ENCODE measurements at regions not wholly inside any gene's neighbourhood (a gene's known extent, or its start where the extent isn't known, plus 50 kb on each side); places are given as distances from the start of the nearest gene placed in this dataset.
A peak's percentile ranks its signal among the peaks of the same experiment; 100 is the strongest.

DNA sequence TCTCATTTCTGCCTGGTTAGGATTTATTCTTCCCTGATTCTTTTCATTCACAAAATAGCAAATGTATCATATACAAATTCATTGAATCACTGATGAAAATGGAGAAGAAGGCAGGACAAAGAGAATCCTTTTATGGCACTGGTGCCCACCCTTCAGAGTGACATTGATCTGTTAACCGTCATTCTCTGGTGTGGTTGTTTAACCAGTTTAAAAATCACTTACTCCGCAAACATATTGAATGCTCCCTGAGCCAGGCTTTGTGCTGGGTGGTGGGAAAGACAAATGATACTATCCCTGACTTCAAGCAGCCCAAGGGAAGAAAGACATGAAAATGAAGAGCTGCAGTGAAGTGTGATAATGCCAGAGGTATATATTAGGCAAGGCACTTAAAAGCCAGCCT lies 187.5 kb upstream of the SLC38A2 start:
- TF ChIP-seq, protein P1, sequence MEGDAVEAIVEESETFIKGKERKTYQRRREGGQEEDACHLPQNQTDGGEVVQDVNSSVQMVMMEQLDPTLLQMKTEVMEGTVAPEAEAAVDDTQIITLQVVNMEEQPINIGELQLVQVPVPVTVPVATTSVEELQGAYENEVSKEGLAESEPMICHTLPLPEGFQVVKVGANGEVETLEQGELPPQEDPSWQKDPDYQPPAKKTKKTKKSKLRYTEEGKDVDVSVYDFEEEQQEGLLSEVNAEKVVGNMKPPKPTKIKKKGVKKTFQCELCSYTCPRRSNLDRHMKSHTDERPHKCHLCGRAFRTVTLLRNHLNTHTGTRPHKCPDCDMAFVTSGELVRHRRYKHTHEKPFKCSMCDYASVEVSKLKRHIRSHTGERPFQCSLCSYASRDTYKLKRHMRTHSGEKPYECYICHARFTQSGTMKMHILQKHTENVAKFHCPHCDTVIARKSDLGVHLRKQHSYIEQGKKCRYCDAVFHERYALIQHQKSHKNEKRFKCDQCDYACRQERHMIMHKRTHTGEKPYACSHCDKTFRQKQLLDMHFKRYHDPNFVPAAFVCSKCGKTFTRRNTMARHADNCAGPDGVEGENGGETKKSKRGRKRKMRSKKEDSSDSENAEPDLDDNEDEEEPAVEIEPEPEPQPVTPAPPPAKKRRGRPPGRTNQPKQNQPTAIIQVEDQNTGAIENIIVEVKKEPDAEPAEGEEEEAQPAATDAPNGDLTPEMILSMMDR (conservative IDR thresholded peaks at IDR 0.05; ENCODE audit: low read depth, low read length): no peak
- H3K4me3 ChIP-seq (ENCODE audit: low read length): no peak overlapping the region
- DNase-seq (ENCODE audit: low read depth): no peak

DNA sequence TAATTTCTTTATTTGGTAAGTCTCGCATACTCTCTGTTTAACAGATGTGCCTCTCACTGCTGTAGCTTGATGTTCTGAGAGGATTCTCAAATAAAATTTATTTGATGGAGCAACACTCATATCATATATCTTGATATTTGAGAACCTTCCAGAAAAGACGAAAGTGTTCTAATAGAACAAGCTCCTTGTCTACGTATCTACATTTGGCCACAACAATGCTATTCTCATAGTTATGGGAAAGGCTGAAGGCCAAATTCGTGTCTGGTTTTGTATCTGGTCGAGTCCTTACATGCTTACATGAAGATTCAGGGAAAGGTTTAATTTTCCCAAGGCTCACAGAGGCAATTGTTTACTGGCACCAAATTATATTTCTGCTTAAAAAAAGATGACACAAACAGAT lies 186.7 kb upstream of the SLC38A2 start:
- H3K4me3 ChIP-seq (ENCODE audit: low read length): no peak overlapping the region
- TF ChIP-seq, protein P1 (conservative IDR thresholded peaks at IDR 0.05; ENCODE audit: low read depth, low read length): no peak
- no peak for DNase-seq (ENCODE audit: low read depth)

DNA sequence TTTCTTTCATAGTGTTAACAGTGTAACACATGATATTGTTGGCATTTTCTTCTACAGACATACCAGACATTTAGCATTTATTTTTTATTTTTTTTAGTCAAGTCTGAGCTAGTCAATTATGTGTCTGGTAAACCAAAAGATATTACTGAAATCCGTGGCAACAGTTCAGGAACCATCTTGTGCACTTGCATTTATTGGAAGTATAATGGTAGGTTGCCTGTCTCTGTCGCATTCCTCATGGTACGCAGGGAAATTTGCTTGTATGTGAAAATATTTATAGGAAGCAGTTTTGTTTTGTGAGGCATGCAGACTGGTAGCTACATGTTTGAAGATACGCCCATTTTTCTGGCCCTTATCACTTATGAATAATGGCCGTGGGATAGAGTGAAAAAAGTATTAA lies 186.1 kb upstream of the SLC38A2 start:
- TF ChIP-seq, protein P1 (conservative IDR thresholded peaks at IDR 0.05; ENCODE audit: low read depth, low read length): no peak
- DNase-seq (ENCODE audit: low read depth): no peak
- no peak overlapping the region for H3K4me3 ChIP-seq (ENCODE audit: low read length)

DNA sequence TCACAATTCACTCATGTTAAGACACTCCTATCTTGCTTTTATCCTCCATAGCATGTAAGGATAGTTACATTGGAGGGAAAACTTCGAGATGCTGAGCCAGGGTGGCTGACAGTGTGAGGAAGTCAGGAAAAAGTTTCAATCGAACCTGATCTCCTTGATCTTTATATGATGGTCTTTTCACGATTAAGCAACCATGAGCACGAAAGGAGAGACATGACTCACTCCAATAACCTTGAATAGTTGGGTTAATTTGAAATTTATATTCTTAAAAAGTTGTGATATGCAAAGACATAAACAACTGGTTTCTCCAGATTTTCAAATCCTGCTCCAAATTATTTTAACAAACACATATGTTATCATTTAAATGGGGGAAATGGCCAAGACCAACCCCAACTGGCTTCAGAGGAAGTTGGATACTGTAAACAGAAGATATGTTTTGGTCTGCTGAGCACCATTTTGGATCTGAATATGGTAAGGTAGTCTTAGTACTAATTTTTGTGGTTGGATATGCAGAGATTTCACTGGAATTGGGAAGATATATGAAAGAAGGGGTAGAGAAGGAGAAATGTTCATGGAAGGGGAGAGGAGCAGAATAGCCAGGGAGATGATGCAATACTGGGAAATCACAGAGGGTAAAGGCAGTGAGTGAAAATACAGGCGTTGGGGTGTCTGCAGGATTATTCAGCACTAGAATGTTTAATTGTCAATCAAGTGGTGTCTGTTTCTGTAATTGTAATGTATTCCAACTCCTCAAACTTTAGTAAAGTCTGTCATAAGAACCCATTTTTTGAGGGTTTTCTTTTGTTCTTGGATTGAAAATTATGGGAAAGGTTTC lies 185.2 kb upstream of the SLC38A2 start:
- no peak for DNase-seq (ENCODE audit: low read depth)
- no peak overlapping the region for H3K4me3 ChIP-seq (ENCODE audit: low read length)
- TF ChIP-seq, protein P1 (conservative IDR thresholded peaks at IDR 0.05; ENCODE audit: low read depth, low read length): no peak

DNA sequence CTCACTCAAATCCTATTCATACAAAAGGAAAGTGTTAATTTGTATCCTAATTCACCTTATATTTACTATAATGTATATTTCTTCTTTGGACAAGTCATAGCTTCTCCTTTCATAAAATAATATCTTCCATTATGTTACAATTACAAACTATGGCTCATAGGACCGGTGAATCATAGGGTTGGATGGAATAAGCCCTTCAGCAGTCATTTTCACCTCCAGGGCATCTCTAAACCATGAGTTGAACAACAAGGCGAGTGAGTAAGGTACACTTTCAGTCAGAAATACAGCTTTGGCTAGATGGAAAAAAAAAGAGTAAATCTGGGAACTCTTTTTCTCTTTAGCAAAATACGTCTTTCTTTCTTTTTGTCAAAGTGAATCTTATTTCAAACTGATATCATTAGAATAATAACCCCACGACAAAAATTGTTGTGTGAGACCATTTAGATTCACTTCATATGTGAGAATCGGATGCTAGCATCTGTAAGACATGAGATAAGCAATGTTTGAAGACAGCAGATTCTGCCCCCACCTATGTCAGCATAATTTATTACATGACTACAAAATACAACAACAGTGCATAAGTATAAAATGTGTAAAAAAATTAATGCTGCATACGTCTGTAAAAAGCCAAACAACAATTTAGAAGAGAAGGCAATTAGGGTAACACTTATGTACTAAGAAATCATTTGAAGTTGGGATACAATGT lies 184.4 kb upstream of the SLC38A2 start:
- no peak for DNase-seq (ENCODE audit: low read depth)
- no peak overlapping the region for H3K4me3 ChIP-seq (ENCODE audit: low read length)
- TF ChIP-seq, protein P1 (conservative IDR thresholded peaks at IDR 0.05; ENCODE audit: low read depth, low read length): no peak

DNA sequence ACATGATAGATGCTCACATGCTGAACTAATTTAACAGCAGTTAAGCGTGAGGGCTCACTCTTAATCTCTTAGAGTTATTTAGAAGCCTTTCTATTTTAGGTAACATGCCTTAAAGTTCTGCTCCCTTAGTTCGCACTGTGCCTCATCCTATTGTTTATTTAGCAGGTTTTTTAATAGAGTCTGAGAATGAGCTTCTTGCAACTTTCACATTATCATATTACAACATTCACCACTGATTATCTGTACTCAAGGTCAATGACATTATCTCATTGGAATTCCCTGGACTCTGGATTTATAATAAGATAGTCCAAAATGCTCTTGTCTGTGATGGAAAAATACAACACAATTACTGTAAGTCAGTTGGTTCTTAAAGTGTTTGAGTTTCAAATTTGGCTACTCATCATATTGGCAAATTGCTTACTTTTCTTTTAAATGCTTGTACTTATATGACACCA lies 183.6 kb upstream of the SLC38A2 start:
- H3K4me3 ChIP-seq (ENCODE audit: low read length): no peak overlapping the region
- DNase-seq (ENCODE audit: low read depth): peak; percentile 51
- TF ChIP-seq, protein P1 (conservative IDR thresholded peaks at IDR 0.05; ENCODE audit: low read depth, low read length): no peak
